ENCODE measurements at regions not wholly inside any gene's neighbourhood (a gene's known extent, or its start where the extent isn't known, plus 50 kb on each side); places are given as distances from the start of the nearest gene placed in this dataset.

DNA sequence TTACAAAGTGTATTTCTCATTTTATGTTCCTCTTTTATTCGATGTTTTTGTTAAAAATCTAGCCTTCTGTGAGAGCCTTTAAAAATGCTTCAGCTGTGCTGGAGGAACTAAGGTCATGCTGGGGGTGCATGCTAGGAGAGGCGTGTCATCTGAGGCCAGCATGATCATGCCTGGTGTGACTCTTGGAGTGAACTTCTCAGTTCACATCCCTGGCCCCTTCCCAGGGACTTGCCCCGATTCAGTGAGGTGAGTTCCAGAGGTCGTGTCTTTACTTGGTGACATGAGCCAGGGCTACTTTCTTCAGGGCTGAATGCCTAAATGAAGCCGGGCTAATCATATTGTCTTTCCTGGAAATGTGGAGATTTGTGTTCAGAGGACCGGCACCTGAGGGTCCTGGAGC, 264.9 kb downstream of the MREG start:
- TF ChIP-seq EZH2 (IDR thresholded peaks at IDR 0.05; ENCODE audit: low read depth, low read length, severe bottlenecking), result no peak
- TF ChIP-seq, protein P1, sequence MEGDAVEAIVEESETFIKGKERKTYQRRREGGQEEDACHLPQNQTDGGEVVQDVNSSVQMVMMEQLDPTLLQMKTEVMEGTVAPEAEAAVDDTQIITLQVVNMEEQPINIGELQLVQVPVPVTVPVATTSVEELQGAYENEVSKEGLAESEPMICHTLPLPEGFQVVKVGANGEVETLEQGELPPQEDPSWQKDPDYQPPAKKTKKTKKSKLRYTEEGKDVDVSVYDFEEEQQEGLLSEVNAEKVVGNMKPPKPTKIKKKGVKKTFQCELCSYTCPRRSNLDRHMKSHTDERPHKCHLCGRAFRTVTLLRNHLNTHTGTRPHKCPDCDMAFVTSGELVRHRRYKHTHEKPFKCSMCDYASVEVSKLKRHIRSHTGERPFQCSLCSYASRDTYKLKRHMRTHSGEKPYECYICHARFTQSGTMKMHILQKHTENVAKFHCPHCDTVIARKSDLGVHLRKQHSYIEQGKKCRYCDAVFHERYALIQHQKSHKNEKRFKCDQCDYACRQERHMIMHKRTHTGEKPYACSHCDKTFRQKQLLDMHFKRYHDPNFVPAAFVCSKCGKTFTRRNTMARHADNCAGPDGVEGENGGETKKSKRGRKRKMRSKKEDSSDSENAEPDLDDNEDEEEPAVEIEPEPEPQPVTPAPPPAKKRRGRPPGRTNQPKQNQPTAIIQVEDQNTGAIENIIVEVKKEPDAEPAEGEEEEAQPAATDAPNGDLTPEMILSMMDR (IDR thresholded peaks at IDR 0.05; ENCODE audit: control extremely low read depth in 1 of 3, insufficient read depth in 1 of 3, low read depth in 1 of 3, low read length in 3 of 3), result no peak
- TF ChIP-seq NANOG (IDR thresholded peaks at IDR 0.05; ENCODE audit: insufficient read depth, low read depth, low read length, poor library complexity, severe bottlenecking), result no peak
- no peak for TF ChIP-seq ASH2L (IDR thresholded peaks at IDR 0.05; ENCODE audit: low read length)
- TF ChIP-seq SP2 (IDR thresholded peaks at IDR 0.05; ENCODE audit: low read length), result no peak
- TF ChIP-seq TBP (IDR thresholded peaks at IDR 0.05; ENCODE audit: low read depth, low read length), result no peak
- TF ChIP-seq JUN (IDR thresholded peaks at IDR 0.05; ENCODE audit: low read depth, low read length), result no peak
- no peak for TF ChIP-seq CREB1 (IDR thresholded peaks at IDR 0.05)
- no peak for TF ChIP-seq POLR2A (IDR thresholded peaks at IDR 0.05; ENCODE audit: control extremely low read depth in 1 of 2, low read depth in 2 of 2, low read length in 2 of 2)
- TF ChIP-seq, protein P2, sequence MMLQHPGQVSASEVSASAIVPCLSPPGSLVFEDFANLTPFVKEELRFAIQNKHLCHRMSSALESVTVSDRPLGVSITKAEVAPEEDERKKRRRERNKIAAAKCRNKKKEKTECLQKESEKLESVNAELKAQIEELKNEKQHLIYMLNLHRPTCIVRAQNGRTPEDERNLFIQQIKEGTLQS (IDR thresholded peaks at IDR 0.05; ENCODE audit: insufficient read depth, low read depth, low read length), result no peak
- TF ChIP-seq SAP30 (IDR thresholded peaks at IDR 0.05; ENCODE audit: insufficient read depth, insufficient replicate concordance, low read length), result no peak
- TF ChIP-seq RFX5 (IDR thresholded peaks at IDR 0.05; ENCODE audit: borderline replicate concordance, low read depth, low read length), result no peak
- TF ChIP-seq TCF12 (IDR thresholded peaks at IDR 0.05; ENCODE audit: low read depth, low read length), result no peak

Measured in H1 (cell line).